HL-60 (cell line): ENCODE measurements at regions not wholly inside any gene's neighbourhood (a gene's known extent, or its start where the extent isn't known, plus 50 kb on each side); places are given as distances from the start of the nearest gene placed in this dataset.

Experiments
- DNase-seq, 2 experiments: peaks; one replicate each; pipeline ENCODE4 v3.0.0-alpha.2; 2010 to 2020; ENCODE audit warnings: low read depth in 1 of 2, low spot score in 1 of 2
- H3K27ac ChIP-seq: fragments of 250-450 bp; sonication (Bioruptor Pico); replicated peaks from 2 replicates; pipeline ENCODE4 v1.5.1; 2020; ENCODE audit warnings: mild to moderate bottlenecking, moderate library complexity
- H3K27me3 ChIP-seq: fragments of 250-450 bp; sonication (Bioruptor Pico); 2 replicates; pipeline ENCODE4 v1.5.1; 2021; ENCODE audit warnings: mild to moderate bottlenecking, moderate library complexity; ENCODE audit not compliant: insufficient read depth, poor library complexity, severe bottlenecking
- H3K4me3 ChIP-seq: replicated peaks from 2 replicates; pipeline ENCODE4 v1.5.1; 2011; ENCODE audit warnings: mild to moderate bottlenecking, control low read depth, low read length; ENCODE audit not compliant: insufficient read depth
- GABPA ChIP-seq: IDR thresholded peaks from 2 replicates; pipeline ENCODE4 v1.6.1; 2012; ENCODE audit warnings: low read depth
- POLR2AphosphoS5 ChIP-seq: IDR thresholded peaks from 2 replicates; pipeline ENCODE4 v1.6.1; 2012; ENCODE audit warnings: low read depth
- SPI1 ChIP-seq: IDR thresholded peaks from 2 replicates; pipeline ENCODE4 v1.6.1; 2012; ENCODE audit warnings: low read depth, mild to moderate bottlenecking, borderline replicate concordance
- TF ChIP-seq, protein P1 (sequence below): IDR thresholded peaks from one replicate; pipeline ENCODE4 v1.5.1; 2011; ENCODE audit warnings: low read length, control low read depth, inconsistent platforms; ENCODE audit not compliant: insufficient read depth
- TF ChIP-seq, protein P2 (sequence below): IDR thresholded peaks from 2 replicates; pipeline ENCODE4 v1.6.1; 2012; ENCODE audit warnings: low read depth; ENCODE audit not compliant: insufficient replicate concordance

DNA sequence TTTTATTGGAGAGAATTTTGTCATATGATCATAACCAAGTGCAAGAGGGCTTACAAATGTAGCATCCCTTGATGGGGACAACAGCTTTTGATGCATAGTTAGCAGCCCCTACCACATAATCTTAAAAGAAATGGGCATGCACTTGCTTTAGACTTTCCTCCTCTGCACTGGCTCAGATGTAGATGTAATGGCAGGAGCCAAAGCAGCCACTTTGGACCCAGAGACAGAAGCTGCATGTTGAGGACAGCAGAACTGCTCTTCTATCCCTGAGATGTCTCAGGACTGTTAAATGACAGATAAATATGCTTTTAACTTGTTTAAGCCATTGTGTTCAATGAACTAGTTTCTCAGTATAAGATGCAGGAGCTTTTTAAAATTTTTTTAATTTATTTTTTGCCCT, 450.7 kb downstream of the TYW1 start:
- H3K27ac ChIP-seq, result no peak overlapping the region
- H3K4me3 ChIP-seq, result no peak overlapping the region
- DNase-seq, result no peak
- no peak for TF ChIP-seq POLR2AphosphoS5
- no peak for TF ChIP-seq GABPA
- TF ChIP-seq SPI1, result no peak
- TF ChIP-seq, protein P1, sequence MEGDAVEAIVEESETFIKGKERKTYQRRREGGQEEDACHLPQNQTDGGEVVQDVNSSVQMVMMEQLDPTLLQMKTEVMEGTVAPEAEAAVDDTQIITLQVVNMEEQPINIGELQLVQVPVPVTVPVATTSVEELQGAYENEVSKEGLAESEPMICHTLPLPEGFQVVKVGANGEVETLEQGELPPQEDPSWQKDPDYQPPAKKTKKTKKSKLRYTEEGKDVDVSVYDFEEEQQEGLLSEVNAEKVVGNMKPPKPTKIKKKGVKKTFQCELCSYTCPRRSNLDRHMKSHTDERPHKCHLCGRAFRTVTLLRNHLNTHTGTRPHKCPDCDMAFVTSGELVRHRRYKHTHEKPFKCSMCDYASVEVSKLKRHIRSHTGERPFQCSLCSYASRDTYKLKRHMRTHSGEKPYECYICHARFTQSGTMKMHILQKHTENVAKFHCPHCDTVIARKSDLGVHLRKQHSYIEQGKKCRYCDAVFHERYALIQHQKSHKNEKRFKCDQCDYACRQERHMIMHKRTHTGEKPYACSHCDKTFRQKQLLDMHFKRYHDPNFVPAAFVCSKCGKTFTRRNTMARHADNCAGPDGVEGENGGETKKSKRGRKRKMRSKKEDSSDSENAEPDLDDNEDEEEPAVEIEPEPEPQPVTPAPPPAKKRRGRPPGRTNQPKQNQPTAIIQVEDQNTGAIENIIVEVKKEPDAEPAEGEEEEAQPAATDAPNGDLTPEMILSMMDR, result no peak
- TF ChIP-seq, protein P2, sequence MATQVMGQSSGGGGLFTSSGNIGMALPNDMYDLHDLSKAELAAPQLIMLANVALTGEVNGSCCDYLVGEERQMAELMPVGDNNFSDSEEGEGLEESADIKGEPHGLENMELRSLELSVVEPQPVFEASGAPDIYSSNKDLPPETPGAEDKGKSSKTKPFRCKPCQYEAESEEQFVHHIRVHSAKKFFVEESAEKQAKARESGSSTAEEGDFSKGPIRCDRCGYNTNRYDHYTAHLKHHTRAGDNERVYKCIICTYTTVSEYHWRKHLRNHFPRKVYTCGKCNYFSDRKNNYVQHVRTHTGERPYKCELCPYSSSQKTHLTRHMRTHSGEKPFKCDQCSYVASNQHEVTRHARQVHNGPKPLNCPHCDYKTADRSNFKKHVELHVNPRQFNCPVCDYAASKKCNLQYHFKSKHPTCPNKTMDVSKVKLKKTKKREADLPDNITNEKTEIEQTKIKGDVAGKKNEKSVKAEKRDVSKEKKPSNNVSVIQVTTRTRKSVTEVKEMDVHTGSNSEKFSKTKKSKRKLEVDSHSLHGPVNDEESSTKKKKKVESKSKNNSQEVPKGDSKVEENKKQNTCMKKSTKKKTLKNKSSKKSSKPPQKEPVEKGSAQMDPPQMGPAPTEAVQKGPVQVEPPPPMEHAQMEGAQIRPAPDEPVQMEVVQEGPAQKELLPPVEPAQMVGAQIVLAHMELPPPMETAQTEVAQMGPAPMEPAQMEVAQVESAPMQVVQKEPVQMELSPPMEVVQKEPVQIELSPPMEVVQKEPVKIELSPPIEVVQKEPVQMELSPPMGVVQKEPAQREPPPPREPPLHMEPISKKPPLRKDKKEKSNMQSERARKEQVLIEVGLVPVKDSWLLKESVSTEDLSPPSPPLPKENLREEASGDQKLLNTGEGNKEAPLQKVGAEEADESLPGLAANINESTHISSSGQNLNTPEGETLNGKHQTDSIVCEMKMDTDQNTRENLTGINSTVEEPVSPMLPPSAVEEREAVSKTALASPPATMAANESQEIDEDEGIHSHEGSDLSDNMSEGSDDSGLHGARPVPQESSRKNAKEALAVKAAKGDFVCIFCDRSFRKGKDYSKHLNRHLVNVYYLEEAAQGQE, result no peak
- no peaks in the 10 kb centered on the region for H3K27me3 ChIP-seq

DNA sequence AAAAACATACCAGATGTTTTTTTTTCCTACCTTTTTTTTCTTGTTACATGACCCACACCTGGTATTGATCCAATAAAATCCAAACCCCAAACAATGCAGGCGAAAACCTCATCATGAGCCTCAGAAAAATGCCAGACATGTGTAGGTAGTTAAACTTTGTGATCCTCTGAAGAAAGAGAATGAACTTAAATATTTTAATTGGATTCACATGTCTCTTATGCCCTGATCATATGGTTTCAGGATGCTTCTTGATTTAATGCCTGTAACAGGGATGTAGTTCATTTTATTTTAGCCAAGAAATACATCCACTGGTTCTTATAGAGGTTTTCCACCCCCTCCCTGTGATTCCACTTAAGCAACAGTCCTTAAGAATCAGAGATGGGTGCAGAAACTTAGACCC, 451.6 kb downstream of the TYW1 start:
- DNase-seq, result no peak
- Histone ChIP-seq H3K27me3 (no peaks in the 10 kb centered on the region), H3K27ac (no peak overlapping the region), H3K4me3 (no peak overlapping the region)
- TF ChIP-seq GABPA, result no peak
- TF ChIP-seq, protein P2, result no peak
- no peak for TF ChIP-seq SPI1
- no peak for TF ChIP-seq POLR2AphosphoS5
- TF ChIP-seq, protein P1, result no peak

DNA sequence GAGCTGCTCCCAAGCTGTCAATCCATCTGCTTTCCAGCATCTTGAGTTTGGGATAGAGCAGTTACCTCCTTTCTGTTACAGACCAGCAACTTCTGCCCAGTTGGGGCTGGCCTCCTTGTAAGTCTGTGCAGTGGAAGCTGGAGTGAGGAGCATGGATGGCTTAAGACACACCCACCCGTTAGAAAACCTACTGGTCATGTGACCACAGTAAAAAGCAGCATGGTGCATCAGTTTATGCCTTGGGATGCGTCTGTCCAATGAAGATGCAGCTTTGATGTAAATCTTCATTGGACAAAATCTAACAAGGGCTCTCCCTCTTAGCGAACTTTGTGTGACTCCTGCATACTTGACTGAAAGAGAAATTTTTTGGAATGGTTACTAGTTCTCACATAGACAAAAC, 453.5 kb downstream of the TYW1 start:
- Histone ChIP-seq H3K4me3 (no peak overlapping the region), H3K27me3 (no peaks in the 10 kb centered on the region), H3K27ac (no peak overlapping the region)
- TF ChIP-seq SPI1, result no peak
- TF ChIP-seq GABPA, result no peak
- TF ChIP-seq, protein P1, result no peak
- TF ChIP-seq POLR2AphosphoS5, result no peak
- TF ChIP-seq, protein P2, result no peak
- DNase-seq, result no peak
